ENCODE measurements at regions not wholly inside any gene's neighbourhood (a gene's known extent, or its start where the extent isn't known, plus 50 kb on each side); places are given as distances from the start of the nearest gene placed in this dataset.

DNA sequence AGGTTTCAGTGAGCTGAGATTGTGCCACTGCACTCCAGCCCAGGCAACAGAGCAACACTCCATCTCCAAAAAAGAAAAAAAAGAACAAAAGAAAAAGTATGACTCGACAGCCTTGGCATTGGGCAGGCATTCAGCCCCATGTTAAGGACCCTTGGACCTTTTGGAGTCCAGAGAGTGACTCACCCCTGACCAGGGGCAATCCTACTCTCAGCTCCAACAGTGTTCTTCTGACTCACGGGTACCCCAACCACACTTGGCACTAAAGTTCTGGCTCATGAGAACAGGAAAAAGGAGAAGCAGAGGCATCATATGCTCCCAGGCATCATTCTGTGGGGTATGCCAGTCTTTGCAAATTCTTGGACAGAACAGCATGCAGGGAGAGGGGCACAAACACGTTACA, 252.4 kb upstream of the HES1 start:
- Histone ChIP-seq H3K9me3 (ENCODE audit: control insufficient read depth in 4 of 4, low read length in 3 of 4) (no peaks in the 10 kb centered on the region), H3K9ac (ENCODE audit: low read depth in 1 of 2, low read length in 2 of 2) (no peak overlapping the region), H3K27ac (ENCODE audit: low read depth in 1 of 2, low read length in 2 of 2) (no peak overlapping the region), H3K4me1 (ENCODE audit: control insufficient read depth in 4 of 4, insufficient read depth in 4 of 4, low read length in 3 of 4) (no peaks in the 10 kb centered on the region), H3K36me3 (ENCODE audit: control insufficient read depth in 4 of 4, insufficient read depth in 3 of 4, low read depth in 1 of 4, low read length in 3 of 4) (no peaks in the 10 kb centered on the region), H3K27me3 (ENCODE audit: control insufficient read depth in 4 of 4, insufficient read depth in 4 of 4, low read length in 3 of 4) (no peaks in the 10 kb centered on the region), H3K4me3 (ENCODE audit: low read depth in 1 of 3, low read length in 3 of 3) (no peak overlapping the region)
- WGBS: 86% methylated on average over 3 of the region's 3 CpGs
- no peak for DNase-seq (ENCODE audit: low spot score)
- TF ChIP-seq, protein P1, sequence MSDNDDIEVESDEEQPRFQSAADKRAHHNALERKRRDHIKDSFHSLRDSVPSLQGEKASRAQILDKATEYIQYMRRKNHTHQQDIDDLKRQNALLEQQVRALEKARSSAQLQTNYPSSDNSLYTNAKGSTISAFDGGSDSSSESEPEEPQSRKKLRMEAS (IDR thresholded peaks at IDR 0.05): no peak
- TF ChIP-seq NR2F2 (IDR thresholded peaks at IDR 0.05) (no peak), TAF1 (conservative IDR thresholded peaks at IDR 0.05) (no peak), EGR1 (IDR thresholded peaks at IDR 0.05; ENCODE audit: low read depth in 2 of 2) (no peak), RAD21 (IDR thresholded peaks at IDR 0.05) (no peak), JUND (IDR thresholded peaks at IDR 0.05) (no peak), GABPA (IDR thresholded peaks at IDR 0.05 in 1 of 2, conservative IDR thresholded peaks at IDR 0.05 in 1 of 2) (no peak), FOXA1 (IDR thresholded peaks at IDR 0.05) (no peak)
- TF ChIP-seq, protein P2, sequence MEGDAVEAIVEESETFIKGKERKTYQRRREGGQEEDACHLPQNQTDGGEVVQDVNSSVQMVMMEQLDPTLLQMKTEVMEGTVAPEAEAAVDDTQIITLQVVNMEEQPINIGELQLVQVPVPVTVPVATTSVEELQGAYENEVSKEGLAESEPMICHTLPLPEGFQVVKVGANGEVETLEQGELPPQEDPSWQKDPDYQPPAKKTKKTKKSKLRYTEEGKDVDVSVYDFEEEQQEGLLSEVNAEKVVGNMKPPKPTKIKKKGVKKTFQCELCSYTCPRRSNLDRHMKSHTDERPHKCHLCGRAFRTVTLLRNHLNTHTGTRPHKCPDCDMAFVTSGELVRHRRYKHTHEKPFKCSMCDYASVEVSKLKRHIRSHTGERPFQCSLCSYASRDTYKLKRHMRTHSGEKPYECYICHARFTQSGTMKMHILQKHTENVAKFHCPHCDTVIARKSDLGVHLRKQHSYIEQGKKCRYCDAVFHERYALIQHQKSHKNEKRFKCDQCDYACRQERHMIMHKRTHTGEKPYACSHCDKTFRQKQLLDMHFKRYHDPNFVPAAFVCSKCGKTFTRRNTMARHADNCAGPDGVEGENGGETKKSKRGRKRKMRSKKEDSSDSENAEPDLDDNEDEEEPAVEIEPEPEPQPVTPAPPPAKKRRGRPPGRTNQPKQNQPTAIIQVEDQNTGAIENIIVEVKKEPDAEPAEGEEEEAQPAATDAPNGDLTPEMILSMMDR (IDR thresholded peaks at IDR 0.05; ENCODE audit: low read depth, low read length, missing input control): no peak
- TF ChIP-seq, protein P3, sequence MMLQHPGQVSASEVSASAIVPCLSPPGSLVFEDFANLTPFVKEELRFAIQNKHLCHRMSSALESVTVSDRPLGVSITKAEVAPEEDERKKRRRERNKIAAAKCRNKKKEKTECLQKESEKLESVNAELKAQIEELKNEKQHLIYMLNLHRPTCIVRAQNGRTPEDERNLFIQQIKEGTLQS (IDR thresholded peaks at IDR 0.05): no peak

DNA sequence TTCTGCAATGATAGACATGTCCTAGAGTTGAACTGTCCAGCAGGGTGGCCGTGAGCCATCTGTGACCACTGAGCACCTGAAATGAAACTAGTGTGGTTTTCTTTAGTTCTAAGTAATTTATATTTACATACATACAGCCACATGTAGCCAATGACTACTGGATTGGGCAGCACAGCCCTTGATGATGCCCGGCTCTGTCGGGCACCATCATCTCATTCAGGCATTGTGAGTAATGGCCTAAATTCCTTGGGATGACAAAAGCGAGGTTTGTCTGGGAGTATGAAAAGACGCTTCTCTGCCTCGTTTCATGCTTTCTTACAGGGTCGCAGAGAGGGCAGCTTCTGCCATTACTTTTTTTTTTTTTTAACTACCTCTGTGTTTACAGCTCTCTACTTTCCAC, 251.9 kb upstream of the HES1 start:
- Histone ChIP-seq H3K9ac (ENCODE audit: low read depth in 1 of 2, low read length in 2 of 2) (no peak overlapping the region), H3K4me1 (ENCODE audit: control insufficient read depth in 4 of 4, insufficient read depth in 4 of 4, low read length in 3 of 4) (no peaks in the 10 kb centered on the region), H3K9me3 (ENCODE audit: control insufficient read depth in 4 of 4, low read length in 3 of 4) (no peaks in the 10 kb centered on the region), H3K36me3 (ENCODE audit: control insufficient read depth in 4 of 4, insufficient read depth in 3 of 4, low read depth in 1 of 4, low read length in 3 of 4) (no peaks in the 10 kb centered on the region), H3K27me3 (ENCODE audit: control insufficient read depth in 4 of 4, insufficient read depth in 4 of 4, low read length in 3 of 4) (no peaks in the 10 kb centered on the region), H3K4me3 (ENCODE audit: low read depth in 1 of 3, low read length in 3 of 3) (no peak overlapping the region), H3K27ac (ENCODE audit: low read depth in 1 of 2, low read length in 2 of 2) (no peak overlapping the region)
- TF ChIP-seq, protein P2 (IDR thresholded peaks at IDR 0.05; ENCODE audit: low read depth, low read length, missing input control): no peak
- TF ChIP-seq HNF4G (IDR thresholded peaks at IDR 0.05): no peak
- TF ChIP-seq, protein P4, sequence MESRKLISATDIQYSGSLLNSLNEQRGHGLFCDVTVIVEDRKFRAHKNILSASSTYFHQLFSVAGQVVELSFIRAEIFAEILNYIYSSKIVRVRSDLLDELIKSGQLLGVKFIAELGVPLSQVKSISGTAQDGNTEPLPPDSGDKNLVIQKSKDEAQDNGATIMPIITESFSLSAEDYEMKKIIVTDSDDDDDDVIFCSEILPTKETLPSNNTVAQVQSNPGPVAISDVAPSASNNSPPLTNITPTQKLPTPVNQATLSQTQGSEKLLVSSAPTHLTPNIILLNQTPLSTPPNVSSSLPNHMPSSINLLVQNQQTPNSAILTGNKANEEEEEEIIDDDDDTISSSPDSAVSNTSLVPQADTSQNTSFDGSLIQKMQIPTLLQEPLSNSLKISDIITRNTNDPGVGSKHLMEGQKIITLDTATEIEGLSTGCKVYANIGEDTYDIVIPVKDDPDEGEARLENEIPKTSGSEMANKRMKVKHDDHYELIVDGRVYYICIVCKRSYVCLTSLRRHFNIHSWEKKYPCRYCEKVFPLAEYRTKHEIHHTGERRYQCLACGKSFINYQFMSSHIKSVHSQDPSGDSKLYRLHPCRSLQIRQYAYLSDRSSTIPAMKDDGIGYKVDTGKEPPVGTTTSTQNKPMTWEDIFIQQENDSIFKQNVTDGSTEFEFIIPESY (IDR thresholded peaks at IDR 0.05): no peak
- TF ChIP-seq, protein P5, sequence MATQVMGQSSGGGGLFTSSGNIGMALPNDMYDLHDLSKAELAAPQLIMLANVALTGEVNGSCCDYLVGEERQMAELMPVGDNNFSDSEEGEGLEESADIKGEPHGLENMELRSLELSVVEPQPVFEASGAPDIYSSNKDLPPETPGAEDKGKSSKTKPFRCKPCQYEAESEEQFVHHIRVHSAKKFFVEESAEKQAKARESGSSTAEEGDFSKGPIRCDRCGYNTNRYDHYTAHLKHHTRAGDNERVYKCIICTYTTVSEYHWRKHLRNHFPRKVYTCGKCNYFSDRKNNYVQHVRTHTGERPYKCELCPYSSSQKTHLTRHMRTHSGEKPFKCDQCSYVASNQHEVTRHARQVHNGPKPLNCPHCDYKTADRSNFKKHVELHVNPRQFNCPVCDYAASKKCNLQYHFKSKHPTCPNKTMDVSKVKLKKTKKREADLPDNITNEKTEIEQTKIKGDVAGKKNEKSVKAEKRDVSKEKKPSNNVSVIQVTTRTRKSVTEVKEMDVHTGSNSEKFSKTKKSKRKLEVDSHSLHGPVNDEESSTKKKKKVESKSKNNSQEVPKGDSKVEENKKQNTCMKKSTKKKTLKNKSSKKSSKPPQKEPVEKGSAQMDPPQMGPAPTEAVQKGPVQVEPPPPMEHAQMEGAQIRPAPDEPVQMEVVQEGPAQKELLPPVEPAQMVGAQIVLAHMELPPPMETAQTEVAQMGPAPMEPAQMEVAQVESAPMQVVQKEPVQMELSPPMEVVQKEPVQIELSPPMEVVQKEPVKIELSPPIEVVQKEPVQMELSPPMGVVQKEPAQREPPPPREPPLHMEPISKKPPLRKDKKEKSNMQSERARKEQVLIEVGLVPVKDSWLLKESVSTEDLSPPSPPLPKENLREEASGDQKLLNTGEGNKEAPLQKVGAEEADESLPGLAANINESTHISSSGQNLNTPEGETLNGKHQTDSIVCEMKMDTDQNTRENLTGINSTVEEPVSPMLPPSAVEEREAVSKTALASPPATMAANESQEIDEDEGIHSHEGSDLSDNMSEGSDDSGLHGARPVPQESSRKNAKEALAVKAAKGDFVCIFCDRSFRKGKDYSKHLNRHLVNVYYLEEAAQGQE (IDR thresholded peaks at IDR 0.05): no peak
- no peak for TF ChIP-seq TAF1 (conservative IDR thresholded peaks at IDR 0.05)
- no peak for TF ChIP-seq YY1 (IDR thresholded peaks at IDR 0.05)
- TF ChIP-seq RAD21 (IDR thresholded peaks at IDR 0.05): no peak
- no peak for TF ChIP-seq JUND (IDR thresholded peaks at IDR 0.05)
- TF ChIP-seq FOXA1 (IDR thresholded peaks at IDR 0.05): no peak
- TF ChIP-seq SP1 (IDR thresholded peaks at IDR 0.05): no peak
- no peak for TF ChIP-seq EGR1 (IDR thresholded peaks at IDR 0.05; ENCODE audit: low read depth in 2 of 2)
- TF ChIP-seq RXRA (IDR thresholded peaks at IDR 0.05): no peak
- TF ChIP-seq, protein P3 (IDR thresholded peaks at IDR 0.05): no peak
- TF ChIP-seq NR2F2 (IDR thresholded peaks at IDR 0.05): no peak
- TF ChIP-seq GABPA (IDR thresholded peaks at IDR 0.05 in 1 of 2, conservative IDR thresholded peaks at IDR 0.05 in 1 of 2): no peak
- TF ChIP-seq HNF4A (conservative IDR thresholded peaks at IDR 0.05): no peak
- no peak for TF ChIP-seq FOXA2 (IDR thresholded peaks at IDR 0.05)
- TF ChIP-seq, protein P1 (IDR thresholded peaks at IDR 0.05): no peak
- no peak for DNase-seq (ENCODE audit: low spot score)
- 92% methylated on average over 7 of the region's 7 CpGs for WGBS

Data from liver (tissue), 8 donors.